ENCODE measurements at regions not wholly inside any gene's neighbourhood (a gene's known extent, or its start where the extent isn't known, plus 50 kb on each side); places are given as distances from the start of the nearest gene placed in this dataset.

GRCh38 chr11:130783323-130783722, 133.0 kb downstream of the SNX19 start:
- TF ChIP-seq POLR2AphosphoS5 (IDR thresholded peaks at IDR 0.05; ENCODE audit: low read depth, low read length) (no peak), SIN3A (IDR thresholded peaks at IDR 0.05; ENCODE audit: borderline replicate concordance, insufficient read depth, low read depth, low read length) (no peak)
- TF ChIP-seq, protein P1, sequence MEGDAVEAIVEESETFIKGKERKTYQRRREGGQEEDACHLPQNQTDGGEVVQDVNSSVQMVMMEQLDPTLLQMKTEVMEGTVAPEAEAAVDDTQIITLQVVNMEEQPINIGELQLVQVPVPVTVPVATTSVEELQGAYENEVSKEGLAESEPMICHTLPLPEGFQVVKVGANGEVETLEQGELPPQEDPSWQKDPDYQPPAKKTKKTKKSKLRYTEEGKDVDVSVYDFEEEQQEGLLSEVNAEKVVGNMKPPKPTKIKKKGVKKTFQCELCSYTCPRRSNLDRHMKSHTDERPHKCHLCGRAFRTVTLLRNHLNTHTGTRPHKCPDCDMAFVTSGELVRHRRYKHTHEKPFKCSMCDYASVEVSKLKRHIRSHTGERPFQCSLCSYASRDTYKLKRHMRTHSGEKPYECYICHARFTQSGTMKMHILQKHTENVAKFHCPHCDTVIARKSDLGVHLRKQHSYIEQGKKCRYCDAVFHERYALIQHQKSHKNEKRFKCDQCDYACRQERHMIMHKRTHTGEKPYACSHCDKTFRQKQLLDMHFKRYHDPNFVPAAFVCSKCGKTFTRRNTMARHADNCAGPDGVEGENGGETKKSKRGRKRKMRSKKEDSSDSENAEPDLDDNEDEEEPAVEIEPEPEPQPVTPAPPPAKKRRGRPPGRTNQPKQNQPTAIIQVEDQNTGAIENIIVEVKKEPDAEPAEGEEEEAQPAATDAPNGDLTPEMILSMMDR (IDR thresholded peaks at IDR 0.05) = no peak
- TF ChIP-seq, protein P2, sequence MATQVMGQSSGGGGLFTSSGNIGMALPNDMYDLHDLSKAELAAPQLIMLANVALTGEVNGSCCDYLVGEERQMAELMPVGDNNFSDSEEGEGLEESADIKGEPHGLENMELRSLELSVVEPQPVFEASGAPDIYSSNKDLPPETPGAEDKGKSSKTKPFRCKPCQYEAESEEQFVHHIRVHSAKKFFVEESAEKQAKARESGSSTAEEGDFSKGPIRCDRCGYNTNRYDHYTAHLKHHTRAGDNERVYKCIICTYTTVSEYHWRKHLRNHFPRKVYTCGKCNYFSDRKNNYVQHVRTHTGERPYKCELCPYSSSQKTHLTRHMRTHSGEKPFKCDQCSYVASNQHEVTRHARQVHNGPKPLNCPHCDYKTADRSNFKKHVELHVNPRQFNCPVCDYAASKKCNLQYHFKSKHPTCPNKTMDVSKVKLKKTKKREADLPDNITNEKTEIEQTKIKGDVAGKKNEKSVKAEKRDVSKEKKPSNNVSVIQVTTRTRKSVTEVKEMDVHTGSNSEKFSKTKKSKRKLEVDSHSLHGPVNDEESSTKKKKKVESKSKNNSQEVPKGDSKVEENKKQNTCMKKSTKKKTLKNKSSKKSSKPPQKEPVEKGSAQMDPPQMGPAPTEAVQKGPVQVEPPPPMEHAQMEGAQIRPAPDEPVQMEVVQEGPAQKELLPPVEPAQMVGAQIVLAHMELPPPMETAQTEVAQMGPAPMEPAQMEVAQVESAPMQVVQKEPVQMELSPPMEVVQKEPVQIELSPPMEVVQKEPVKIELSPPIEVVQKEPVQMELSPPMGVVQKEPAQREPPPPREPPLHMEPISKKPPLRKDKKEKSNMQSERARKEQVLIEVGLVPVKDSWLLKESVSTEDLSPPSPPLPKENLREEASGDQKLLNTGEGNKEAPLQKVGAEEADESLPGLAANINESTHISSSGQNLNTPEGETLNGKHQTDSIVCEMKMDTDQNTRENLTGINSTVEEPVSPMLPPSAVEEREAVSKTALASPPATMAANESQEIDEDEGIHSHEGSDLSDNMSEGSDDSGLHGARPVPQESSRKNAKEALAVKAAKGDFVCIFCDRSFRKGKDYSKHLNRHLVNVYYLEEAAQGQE (IDR thresholded peaks at IDR 0.05; ENCODE audit: insufficient read depth in 1 of 2, low read depth in 2 of 2, low read length in 1 of 2) = no peak

All from Panc1 (cell line).